ENCODE measurements at regions not wholly inside any gene's neighbourhood (a gene's known extent, or its start where the extent isn't known, plus 50 kb on each side); places are given as distances from the start of the nearest gene placed in this dataset.
"Not testable (repeated sequence)": the region's sequence is repeated elsewhere in the genome, so short reads cannot be mapped to it uniquely, and the experiment has no call there.

DNA sequence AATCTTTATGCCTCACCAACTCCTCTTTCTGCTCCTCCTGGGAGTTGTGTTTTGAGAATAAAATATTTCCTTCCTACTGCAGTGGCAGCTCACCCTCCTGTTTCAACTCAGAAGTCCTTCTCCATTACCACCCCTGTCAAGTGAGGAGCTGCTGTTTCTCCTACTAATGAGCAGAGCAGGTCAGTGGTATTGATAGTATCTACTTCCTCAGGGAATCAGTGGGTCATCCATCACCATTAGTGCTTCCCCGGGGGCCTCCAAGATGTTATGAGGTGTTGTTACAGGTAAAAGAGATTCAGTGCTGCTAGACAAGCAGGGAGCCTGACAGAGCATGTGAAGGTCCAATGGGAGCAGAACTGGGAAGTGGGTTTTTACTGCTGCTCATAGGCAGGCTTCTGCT is 795.2 kb downstream of the REEP3 start:
- CTCF ChIA-PET: no interaction called here
- Mint-ChIP-seq H3K27ac (no peak overlapping the region), H3K9me3 (no peaks in the 10 kb centered on the region), H3K4me1 (no peaks in the 10 kb centered on the region), H3K4me3 (no peak overlapping the region), H3K27me3 (no peaks in the 10 kb centered on the region), H3K36me3 (no peaks in the 10 kb centered on the region)
- no peak for DNase-seq

DNA sequence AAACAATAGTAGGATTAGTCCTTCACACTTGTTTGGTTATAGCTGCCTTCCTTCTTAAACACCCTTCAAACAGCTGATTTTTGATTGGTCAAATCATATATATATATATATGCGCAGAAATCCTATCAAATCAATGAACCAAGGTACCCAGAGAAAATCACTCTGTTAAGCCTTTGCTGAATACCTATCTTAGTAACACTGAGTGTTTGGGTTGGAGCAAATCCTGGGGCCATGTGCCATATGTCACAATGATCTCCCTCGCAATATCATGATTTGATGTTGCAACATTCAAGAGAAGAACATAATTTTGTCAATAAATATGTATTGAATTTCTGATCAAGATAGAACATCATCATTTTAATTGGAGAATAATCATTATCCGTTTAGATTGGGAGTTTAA is 795.6 kb downstream of the REEP3 start:
- no peaks in the 10 kb centered on the region for H3K9me3 Mint-ChIP-seq
- DNase-seq: no peak
- no peak overlapping the region for H3K4me3 Mint-ChIP-seq
- no peaks in the 10 kb centered on the region for H3K4me1 Mint-ChIP-seq
- H3K36me3 Mint-ChIP-seq: no peaks in the 10 kb centered on the region
- CTCF ChIA-PET: no interaction called here
- no peaks in the 10 kb centered on the region for H3K27me3 Mint-ChIP-seq
- H3K27ac Mint-ChIP-seq: no peak overlapping the region

DNA sequence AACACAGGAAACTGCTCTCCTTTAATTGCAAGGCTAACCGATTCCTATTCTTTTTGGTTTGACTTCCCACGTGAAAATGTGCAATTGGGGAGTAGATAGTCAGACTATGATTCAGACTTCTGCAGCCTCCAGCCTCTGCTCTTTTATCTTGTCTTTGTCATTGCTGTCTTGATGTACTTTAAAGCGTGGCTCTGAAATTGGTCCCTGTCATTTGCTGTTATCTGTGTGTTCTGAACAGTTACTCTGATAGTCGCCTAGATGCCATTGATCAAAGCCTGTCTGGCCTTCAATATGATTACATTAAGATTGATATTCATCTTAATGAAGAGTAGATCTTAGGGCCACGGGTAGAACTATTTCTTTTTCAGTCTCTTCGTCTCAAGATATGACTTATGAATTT is 799.2 kb downstream of the REEP3 start:
- H3K4me1 Mint-ChIP-seq: no peaks in the 10 kb centered on the region
- no peak overlapping the region for H3K27ac Mint-ChIP-seq
- no peak overlapping the region for H3K4me3 Mint-ChIP-seq
- H3K27me3 Mint-ChIP-seq: no peaks in the 10 kb centered on the region
- peaks cover 3% of the 10 kb centered on the region for H3K9me3 Mint-ChIP-seq
- CTCF ChIA-PET: no interaction called here
- no peaks in the 10 kb centered on the region for H3K36me3 Mint-ChIP-seq
- no peak for DNase-seq

DNA sequence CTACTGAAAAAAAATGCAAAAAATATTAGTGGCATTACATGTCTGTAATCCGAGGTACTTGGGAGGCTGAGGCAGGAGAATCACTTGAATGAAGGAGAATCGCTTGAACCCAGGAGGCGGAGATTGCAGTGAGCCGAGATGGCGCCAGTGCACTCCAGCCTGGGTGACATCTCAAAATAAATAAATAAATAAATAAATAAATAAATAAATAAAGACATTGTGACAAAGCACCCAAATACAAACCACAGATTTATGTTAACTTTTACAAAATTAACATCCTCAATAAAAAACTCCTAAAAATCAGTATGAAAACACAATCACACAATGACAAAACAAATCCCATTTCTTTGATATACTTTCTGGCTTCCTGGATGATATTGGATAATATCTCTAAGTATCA is 808.3 kb downstream of the REEP3 start:
- peaks cover 6% of the 10 kb centered on the region for H3K9me3 Mint-ChIP-seq
- CTCF ChIA-PET: no interaction called here
- no peak overlapping the region for H3K27ac Mint-ChIP-seq
- no peaks in the 10 kb centered on the region for H3K27me3 Mint-ChIP-seq
- H3K4me3 Mint-ChIP-seq: no peak overlapping the region
- DNase-seq: no peak
- no peaks in the 10 kb centered on the region for H3K36me3 Mint-ChIP-seq
- no peaks in the 10 kb centered on the region for H3K4me1 Mint-ChIP-seq

DNA sequence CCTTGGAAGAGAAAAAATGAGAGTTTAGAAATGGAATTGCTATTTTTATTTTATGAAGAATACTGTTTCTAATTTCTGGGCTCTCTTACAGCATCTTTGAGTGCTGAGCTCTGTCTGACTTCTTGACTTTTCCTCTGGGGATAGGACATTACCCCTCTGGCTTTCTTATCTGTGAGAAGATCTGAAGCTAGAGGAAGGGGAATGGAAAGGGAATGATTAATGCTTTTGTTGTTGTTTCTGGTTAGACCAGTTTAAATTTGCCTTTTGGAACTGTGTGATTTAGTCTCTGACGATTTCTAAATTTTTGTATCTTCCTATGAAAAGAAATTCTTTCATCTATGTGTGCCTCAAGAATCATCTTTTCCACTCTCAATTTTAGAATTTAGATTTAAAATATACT is 811.4 kb downstream of the REEP3 start:
- Mint-ChIP-seq H3K36me3 (no peaks in the 10 kb centered on the region), H3K27me3 (no peaks in the 10 kb centered on the region), H3K9me3 (peaks cover 1% of the 10 kb centered on the region), H3K4me1 (no peaks in the 10 kb centered on the region), H3K4me3 (no peak overlapping the region), H3K27ac (no peak overlapping the region)
- CTCF ChIA-PET: no interaction called here
- DNase-seq: no peak

DNA sequence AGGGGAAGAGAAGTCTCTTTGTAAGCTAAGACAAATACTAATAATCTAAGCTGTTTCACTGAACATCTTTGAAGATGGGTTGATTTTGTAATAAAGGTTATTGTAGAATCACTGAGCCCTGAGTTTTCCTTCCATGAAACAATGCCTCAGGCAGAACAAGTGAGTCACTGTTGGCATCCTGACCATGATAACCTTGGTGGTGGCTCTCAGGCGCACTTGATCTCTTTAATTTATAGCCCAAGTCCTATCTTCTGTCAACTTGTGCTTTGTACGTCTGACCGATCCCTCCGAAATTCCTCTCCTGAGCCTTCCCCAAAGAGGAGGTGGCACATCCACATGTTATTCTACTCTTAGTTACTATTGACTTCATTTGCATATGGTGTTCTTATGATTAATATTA is 812.9 kb downstream of the REEP3 start:
- Mint-ChIP-seq H3K36me3 (no peaks in the 10 kb centered on the region), H3K4me3 (no peak overlapping the region), H3K27me3 (no peaks in the 10 kb centered on the region), H3K9me3 (peaks cover 5% of the 10 kb centered on the region), H3K27ac (no peak overlapping the region), H3K4me1 (no peaks in the 10 kb centered on the region)
- DNase-seq: no peak
- CTCF ChIA-PET: no interaction called here

DNA sequence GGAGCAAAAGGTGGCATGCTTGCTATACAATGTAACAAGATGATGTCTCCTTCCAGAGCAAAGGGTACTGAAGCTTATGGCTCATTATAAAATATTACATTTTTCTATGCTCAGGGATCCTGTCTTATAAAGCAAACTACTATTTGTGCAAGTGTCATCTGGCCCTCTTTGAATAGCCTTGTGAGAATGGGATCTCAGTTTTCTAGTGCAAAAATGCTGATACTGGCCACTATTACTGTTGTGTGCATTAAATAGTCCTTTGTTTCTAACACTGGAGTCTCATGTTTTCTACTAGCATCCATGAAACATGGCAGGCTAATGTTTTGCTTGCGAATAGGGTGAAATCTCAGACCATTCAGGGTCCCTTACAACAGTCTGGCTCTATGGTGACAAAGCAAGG is 823.0 kb downstream of the REEP3 start:
- no peak for DNase-seq
- CTCF ChIA-PET: no interaction called here
- Mint-ChIP-seq H3K27ac (no peak overlapping the region), H3K36me3 (no peaks in the 10 kb centered on the region), H3K4me3 (no peak overlapping the region), H3K9me3 (peaks cover 2% of the 10 kb centered on the region), H3K4me1 (no peaks in the 10 kb centered on the region), H3K27me3 (no peaks in the 10 kb centered on the region)

DNA sequence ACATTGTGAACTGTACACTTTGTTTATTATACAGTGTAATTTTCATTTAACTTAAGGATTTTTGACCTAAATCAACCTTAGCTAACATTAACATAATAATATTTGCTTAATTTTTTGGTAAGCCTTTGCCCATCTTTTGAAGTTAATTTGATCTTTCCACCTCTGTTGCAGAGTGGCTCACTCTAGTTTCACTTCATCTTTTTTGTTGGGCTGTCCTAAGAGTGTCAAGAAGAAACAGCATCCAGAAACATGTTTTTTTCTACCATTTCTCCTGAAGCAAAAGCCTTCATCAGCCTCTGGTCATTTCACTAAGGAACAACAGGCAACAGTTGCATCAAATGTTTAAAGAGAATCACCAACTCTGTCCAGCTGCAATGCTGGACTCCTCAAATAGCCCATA is 824.7 kb downstream of the REEP3 start:
- CTCF ChIA-PET: no interaction called here
- no peak overlapping the region for H3K27ac Mint-ChIP-seq
- no peaks in the 10 kb centered on the region for H3K27me3 Mint-ChIP-seq
- H3K36me3 Mint-ChIP-seq: no peaks in the 10 kb centered on the region
- no peak overlapping the region for H3K4me3 Mint-ChIP-seq
- H3K4me1 Mint-ChIP-seq: no peaks in the 10 kb centered on the region
- no peak for DNase-seq
- peaks cover 2% of the 10 kb centered on the region for H3K9me3 Mint-ChIP-seq

DNA sequence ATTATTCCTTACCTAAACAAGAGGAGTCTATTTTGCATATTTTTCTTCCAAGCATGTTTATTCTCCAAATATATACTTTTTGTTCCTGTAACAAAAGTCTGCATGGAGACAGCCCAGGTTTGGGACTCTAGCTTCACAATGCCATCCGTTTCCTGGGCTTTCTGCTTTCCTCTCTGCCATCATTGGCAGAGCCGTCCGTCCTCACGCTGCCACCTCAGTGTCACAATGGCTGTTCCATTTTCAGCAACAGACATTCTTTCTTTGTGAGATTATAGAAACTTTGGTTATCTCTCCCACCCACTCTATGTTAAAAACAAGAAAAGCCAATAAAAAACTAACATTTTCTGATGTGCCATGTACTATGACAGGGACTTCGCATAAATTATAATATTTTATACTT is 825.2 kb downstream of the REEP3 start:
- H3K27me3 Mint-ChIP-seq: no peaks in the 10 kb centered on the region
- no peak overlapping the region for H3K4me3 Mint-ChIP-seq
- H3K4me1 Mint-ChIP-seq: no peaks in the 10 kb centered on the region
- CTCF ChIA-PET: no interaction called here
- H3K9me3 Mint-ChIP-seq: peaks cover 2% of the 10 kb centered on the region
- no peaks in the 10 kb centered on the region for H3K36me3 Mint-ChIP-seq
- no peak overlapping the region for H3K27ac Mint-ChIP-seq
- DNase-seq: no peak

DNA sequence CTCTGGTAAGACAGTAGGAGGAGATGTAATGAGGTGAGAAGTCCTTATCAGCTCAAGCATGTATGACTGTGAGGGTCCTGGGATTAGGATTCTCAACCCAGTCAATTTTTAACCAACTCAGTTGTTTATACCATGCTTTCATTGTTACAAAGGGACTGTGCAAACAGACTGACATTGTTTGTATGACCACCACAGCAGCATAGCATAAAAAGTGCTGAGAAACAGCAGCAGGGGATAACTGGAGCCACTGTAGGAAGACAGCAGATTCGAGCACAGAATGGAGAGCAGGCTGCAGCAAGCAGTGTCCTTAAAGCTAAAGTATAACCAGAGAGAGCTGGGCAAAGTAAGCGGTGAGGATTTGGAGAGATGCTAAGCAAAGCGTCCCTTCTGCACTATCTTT is 829.5 kb downstream of the REEP3 start:
- H3K36me3 Mint-ChIP-seq: no peaks in the 10 kb centered on the region
- no peak overlapping the region for H3K27ac Mint-ChIP-seq
- DNase-seq: no peak
- no peaks in the 10 kb centered on the region for H3K27me3 Mint-ChIP-seq
- no peaks in the 10 kb centered on the region for H3K9me3 Mint-ChIP-seq
- H3K4me1 Mint-ChIP-seq: no peaks in the 10 kb centered on the region
- H3K4me3 Mint-ChIP-seq: no peak overlapping the region
- CTCF ChIA-PET: interaction anchor here (0.5 kb wide), 1 partner anchor 11 kb away, joined by 5 read pairs; no protein-coding TSS in a partner anchor

DNA sequence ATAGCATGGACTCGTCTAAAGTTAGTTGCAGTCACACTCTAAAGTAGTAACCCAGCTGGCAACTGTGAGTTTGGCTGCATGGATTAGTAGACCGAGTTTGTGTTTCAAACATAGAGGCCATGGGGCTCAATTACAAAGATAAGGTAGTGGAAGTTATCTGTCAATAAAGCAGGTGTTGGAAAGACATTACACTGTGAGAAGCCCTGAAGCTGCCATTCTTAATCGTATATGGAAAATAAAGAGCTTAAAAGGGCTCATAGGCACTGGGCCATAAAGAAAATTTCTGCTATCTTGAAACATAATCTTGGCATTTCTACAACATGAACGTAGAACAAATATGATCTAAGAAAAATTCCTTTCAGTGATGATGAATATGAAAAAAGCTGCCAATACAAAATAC is 837.7 kb downstream of the REEP3 start:
- H3K4me3 Mint-ChIP-seq: no peak overlapping the region
- CTCF ChIA-PET: no interaction called here
- no peaks in the 10 kb centered on the region for H3K27me3 Mint-ChIP-seq
- H3K9me3 Mint-ChIP-seq: peaks cover 3% of the 10 kb centered on the region
- no peak for DNase-seq
- no peak overlapping the region for H3K27ac Mint-ChIP-seq
- no peaks in the 10 kb centered on the region for H3K4me1 Mint-ChIP-seq
- H3K36me3 Mint-ChIP-seq: no peaks in the 10 kb centered on the region

DNA sequence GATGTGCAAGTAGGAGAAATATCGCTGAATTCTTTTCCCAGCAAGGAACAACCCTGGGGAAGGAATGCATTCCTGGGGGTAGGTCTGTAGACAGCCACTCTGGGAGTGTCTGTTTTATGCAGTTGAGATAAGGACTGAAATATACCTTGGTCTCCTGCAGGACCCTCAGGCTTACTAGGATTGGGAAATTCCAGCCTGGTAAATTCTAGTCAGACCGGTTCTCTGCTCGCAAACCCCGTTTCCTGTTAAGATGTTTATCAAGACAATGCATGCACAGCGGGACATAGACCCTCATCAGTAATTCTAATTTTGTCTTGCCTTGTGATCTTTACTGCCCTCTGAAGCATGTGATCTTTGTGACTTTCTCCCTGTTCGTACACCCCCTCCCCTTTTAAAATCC is 839.0 kb downstream of the REEP3 start:
- CTCF ChIA-PET, H3K27ac Mint-ChIP-seq: not testable (repeated sequence)

DNA sequence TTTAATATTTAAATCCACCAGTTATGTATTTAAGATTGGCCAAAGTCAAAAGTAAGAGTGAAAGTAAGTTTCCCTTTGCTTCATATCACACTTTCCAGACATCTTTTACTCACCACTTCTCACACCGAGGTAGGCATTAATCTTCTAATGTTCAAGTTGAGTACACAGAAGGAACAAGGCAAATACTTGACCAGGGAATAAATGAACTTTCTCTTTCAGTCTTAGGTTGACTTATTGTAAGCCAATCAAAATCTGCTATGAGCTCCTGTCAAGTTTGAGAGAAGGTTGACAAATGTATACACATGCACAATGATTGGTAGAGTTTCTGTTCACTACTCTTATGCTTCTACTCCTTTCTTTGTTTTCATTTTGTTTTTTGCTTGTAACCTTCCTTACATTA is 842.5 kb downstream of the REEP3 start:
- no peak overlapping the region for H3K4me3 Mint-ChIP-seq
- H3K27me3 Mint-ChIP-seq: no peaks in the 10 kb centered on the region
- H3K9me3 Mint-ChIP-seq: peaks cover 3% of the 10 kb centered on the region
- no peak for DNase-seq
- H3K4me1 Mint-ChIP-seq: no peaks in the 10 kb centered on the region
- H3K36me3 Mint-ChIP-seq: no peaks in the 10 kb centered on the region
- H3K27ac Mint-ChIP-seq: no peak overlapping the region
- CTCF ChIA-PET: no interaction called here

More for the DNA sequence above, 839.0 kb downstream of the REEP3 start:
- not testable (repeated sequence) for DNase-seq, H3K36me3 Mint-ChIP-seq, H3K9me3 Mint-ChIP-seq, H3K4me1 Mint-ChIP-seq, H3K4me3 Mint-ChIP-seq, H3K27me3 Mint-ChIP-seq

DNA sequence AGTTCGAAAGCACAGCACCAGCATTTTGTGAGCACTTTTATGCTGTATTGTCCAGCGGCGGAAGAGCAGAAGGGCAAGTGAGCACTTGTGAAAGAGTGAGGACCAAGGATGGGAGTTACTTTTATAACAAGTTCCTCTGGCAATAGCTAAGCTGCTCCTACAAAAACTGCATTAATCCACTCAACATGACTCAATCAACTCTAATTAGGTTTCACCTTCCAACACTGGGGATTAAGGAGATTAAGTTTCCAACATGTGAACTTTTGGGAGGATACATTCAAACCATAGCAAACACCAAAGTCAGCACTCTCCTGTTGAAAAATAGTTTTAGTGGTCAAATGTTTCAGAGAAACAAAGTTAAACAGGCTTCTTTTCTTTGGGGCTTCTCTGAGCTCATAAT is 844.5 kb downstream of the REEP3 start:
- Mint-ChIP-seq H3K4me1 (no peaks in the 10 kb centered on the region), H3K9me3 (no peaks in the 10 kb centered on the region), H3K27ac (no peak overlapping the region), H3K4me3 (no peak overlapping the region), H3K36me3 (no peaks in the 10 kb centered on the region), H3K27me3 (no peaks in the 10 kb centered on the region)
- no peak for DNase-seq
- CTCF ChIA-PET: no interaction called here

DNA sequence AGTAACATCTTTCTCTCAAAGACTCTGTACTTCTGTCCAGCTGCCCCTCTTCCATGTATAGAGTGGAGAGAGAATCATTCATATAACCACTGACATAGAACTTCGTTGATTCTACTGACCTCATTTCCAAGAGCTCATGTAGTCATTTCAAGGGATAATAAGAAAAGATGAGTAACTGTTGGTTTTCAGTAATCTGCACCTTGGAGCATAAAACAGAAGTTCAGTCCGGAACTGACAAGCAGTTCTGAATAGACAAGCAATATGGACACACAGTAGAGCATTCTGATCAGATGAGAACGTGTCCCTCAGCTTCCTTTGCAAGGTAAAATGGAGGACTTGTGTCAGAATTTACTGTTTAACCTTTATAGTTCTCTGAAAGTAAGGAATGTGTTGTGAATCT is 847.1 kb downstream of the REEP3 start:
- H3K36me3 Mint-ChIP-seq: no peaks in the 10 kb centered on the region
- H3K27me3 Mint-ChIP-seq: no peaks in the 10 kb centered on the region
- CTCF ChIA-PET: no interaction called here
- no peak overlapping the region for H3K4me3 Mint-ChIP-seq
- H3K4me1 Mint-ChIP-seq: no peaks in the 10 kb centered on the region
- H3K9me3 Mint-ChIP-seq: no peaks in the 10 kb centered on the region
- DNase-seq: no peak
- H3K27ac Mint-ChIP-seq: no peak overlapping the region

DNA sequence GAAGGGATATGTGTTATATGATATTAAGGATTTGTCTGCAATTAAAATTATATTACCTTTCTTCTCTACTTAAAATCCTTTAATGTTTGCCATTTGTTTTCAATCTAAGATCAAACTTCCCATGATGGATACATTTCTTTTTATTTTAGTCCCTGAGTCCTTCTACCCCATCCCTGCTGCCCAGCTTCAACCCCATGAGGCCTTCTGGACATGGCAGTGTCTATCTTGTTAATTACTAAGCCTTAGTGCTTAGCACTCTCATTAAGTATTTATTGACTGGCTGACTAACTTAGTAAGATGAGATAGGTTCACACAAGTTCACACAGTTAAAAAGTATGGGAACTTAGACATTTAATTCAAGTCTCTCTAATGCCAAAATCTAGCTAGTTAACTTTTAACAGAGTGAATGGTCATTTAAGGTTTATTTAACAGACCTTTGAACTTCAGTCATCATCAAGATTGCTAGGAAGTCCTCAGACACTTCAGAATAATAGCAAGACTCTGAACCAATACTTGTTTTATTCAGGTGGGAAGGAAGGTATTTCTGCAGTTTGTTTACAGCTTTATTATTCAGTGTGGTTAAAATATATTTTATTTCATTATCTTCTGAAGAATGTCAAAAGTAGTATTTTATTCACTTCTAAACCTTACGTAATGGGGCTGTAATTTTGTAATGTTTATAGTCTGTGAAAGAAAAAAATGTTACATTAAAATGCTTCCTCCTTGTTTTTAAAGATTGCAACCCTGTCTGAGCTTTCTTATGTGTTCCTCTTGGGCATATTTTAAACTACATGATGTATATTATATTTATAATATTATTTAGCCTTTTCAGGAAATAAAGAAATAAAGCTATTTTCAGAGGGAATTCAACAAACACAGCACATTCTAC is 848.9 kb downstream of the REEP3 start:
- Mint-ChIP-seq H3K36me3 (no peaks in the 10 kb centered on the region), H3K4me3 (no peak overlapping the region), H3K27ac (no peak overlapping the region), H3K9me3 (no peaks in the 10 kb centered on the region), H3K4me1 (no peaks in the 10 kb centered on the region), H3K27me3 (no peaks in the 10 kb centered on the region)
- DNase-seq: no peak
- CTCF ChIA-PET: no interaction called here

Measured in activated naive CD4-positive, alpha-beta T cell treated with anti-CD3 and anti-CD28 coated beads, Interleukin-2, amount 10 ng/mL, durations not matched to agents 7 days and 5 days (primary cell).